Right hindlimb (tissue), 1 donor: ENCODE measurements at regions not wholly inside any gene's neighbourhood (a gene's known extent, or its start where the extent isn't known, plus 50 kb on each side); places are given as distances from the start of the nearest gene placed in this dataset.
A peak's percentile ranks its signal among the peaks of the same experiment; 100 is the strongest.
"Not testable (repeated sequence)": the region's sequence is repeated elsewhere in the genome, so short reads cannot be mapped to it uniquely, and the experiment has no call there.

Source experiments
- DNase-seq: peaks from one replicate; pipeline ENCODE4 v3.0.0-alpha.2; 2018

GRCh38 chrY:7874080-7874479 lies 962.5 kb upstream of the AMELY start:
- peak; percentile 14 for DNase-seq

- DNase-seq: no peak
These were observed 959.9 kb upstream of the AMELY start for GRCh38 chrY:7871304-7871932.

GRCh38 chrY:7866976-7867375 lies 955.4 kb upstream of the AMELY start:
- DNase-seq: no peak

- DNase-seq: no peak
These were observed 949.4 kb upstream of the AMELY start for GRCh38 chrY:7860781-7861614.

GRCh38 chrY:7850191-7850590 lies 938.6 kb upstream of the AMELY start:
- no peak for DNase-seq

GRCh38 chrY:7845776-7846175 lies 934.2 kb upstream of the AMELY start:
- no peak for DNase-seq

- DNase-seq: no peak
These were observed 925.5 kb upstream of the AMELY start for GRCh38 chrY:7837046-7837445.

GRCh38 chrY:7836366-7836765 lies 924.8 kb upstream of the AMELY start:
- DNase-seq: no peak

- DNase-seq: no peak
These were observed 923.9 kb upstream of the AMELY start for GRCh38 chrY:7835416-7835815.

- DNase-seq: no peak
These were observed 922.7 kb upstream of the AMELY start for GRCh38 chrY:7834284-7834683.

GRCh38 chrY:7830881-7831280 lies 919.3 kb upstream of the AMELY start:
- not testable (repeated sequence) for DNase-seq

GRCh38 chrY:7826533-7826932 lies 915.0 kb upstream of the AMELY start:
- no peak for DNase-seq

GRCh38 chrY:7825874-7826273 lies 914.3 kb upstream of the AMELY start:
- no peak for DNase-seq

- DNase-seq: no peak
These were observed 909.9 kb upstream of the AMELY start for GRCh38 chrY:7821295-7822035.

- no peak for DNase-seq
These were observed 907.4 kb upstream of the AMELY start for GRCh38 chrY:7818924-7819323.

- no peak for DNase-seq
These were observed 905.0 kb upstream of the AMELY start for GRCh38 chrY:7816567-7816966.

- no peak for DNase-seq
These were observed 904.4 kb upstream of the AMELY start for GRCh38 chrY:7815921-7816320.

- no peak for DNase-seq
These were observed 903.7 kb upstream of the AMELY start for GRCh38 chrY:7815285-7815684.

- DNase-seq: no peak
These were observed 902.8 kb upstream of the AMELY start for GRCh38 chrY:7814361-7814760.

- DNase-seq: no peak
These were observed 898.8 kb upstream of the AMELY start for GRCh38 chrY:7810359-7810758.

- no peak for DNase-seq
These were observed 895.9 kb upstream of the AMELY start for GRCh38 chrY:7807516-7807870.

GRCh38 chrY:7806592-7807515 lies 895.3 kb upstream of the AMELY start:
- no peak for DNase-seq

- DNase-seq: no peak
These were observed 894.1 kb upstream of the AMELY start for GRCh38 chrY:7805624-7806023.
